MCF 10A (cell line): ENCODE measurements at regions not wholly inside any gene's neighbourhood (a gene's known extent, or its start where the extent isn't known, plus 50 kb on each side); places are given as distances from the start of the nearest gene placed in this dataset.

ENCODE experiments used
- BruUV-seq: library from RNA; stranded (reverse); fragments of 400-500 nt; replicated peaks from 2 replicates; lab custom pipeline; 2021; lab: Mats Ljungman, UMichigan
- CTCF ChIA-PET: fragments of 300-600 bp; sonication (Branson Sonifier 250); formaldehyde crosslinking; extraction: SDS; loops from one replicate; lab custom pipeline; 2021; ENCODE audit warnings: antibody characterized with exemption, inconsistent platforms; lab: Yijun Ruan, JAX
- POLR2A ChIA-PET: fragments of 300-600, 350-650 bp; sonication (Branson Sonifier 250); formaldehyde crosslinking; extraction: SDS; loops from one replicate; lab custom pipeline; 2020; ENCODE audit warnings: antibody characterized with exemption, inconsistent platforms; lab: Yijun Ruan, JAX
- DNase-seq: peaks from one replicate; pipeline ENCODE4 v3.0.0-alpha.2; 2018; ENCODE audit not compliant: unreplicated experiment
- H3K27ac Mint-ChIP-seq: one replicate; pipeline ENCODE4 v1.8.0; 2022; ENCODE audit warnings: mild to moderate bottlenecking, low read depth, mixed read lengths; ENCODE audit not compliant: unreplicated experiment
- H3K27me3 Mint-ChIP-seq: one replicate; pipeline ENCODE4 v1.8.0; 2022; ENCODE audit warnings: mixed read lengths; ENCODE audit not compliant: insufficient read depth, unreplicated experiment
- H3K36me3 Mint-ChIP-seq: one replicate; pipeline ENCODE4 v1.8.0; 2022; ENCODE audit warnings: mild to moderate bottlenecking, moderate library complexity, mixed read lengths; ENCODE audit not compliant: insufficient read depth, unreplicated experiment
- H3K4me1 Mint-ChIP-seq: one replicate; pipeline ENCODE4 v1.8.0; 2022; ENCODE audit warnings: mixed read lengths; ENCODE audit not compliant: insufficient read depth, unreplicated experiment
- H3K4me3 Mint-ChIP-seq: one replicate; pipeline ENCODE4 v1.8.0; 2022; ENCODE audit warnings: mild to moderate bottlenecking, moderate library complexity, mixed read lengths; ENCODE audit not compliant: unreplicated experiment
- H3K9me3 Mint-ChIP-seq: one replicate; pipeline ENCODE4 v1.8.0; 2022; ENCODE audit warnings: mixed read lengths; ENCODE audit not compliant: unreplicated experiment
- CTCF ChIP-seq: fragments of 200-600 bp; IDR thresholded peaks from one replicate; pipeline ENCODE4 v1.8.0; 2022; ENCODE audit warnings: antibody characterized with exemption, mild to moderate bottlenecking; ENCODE audit not compliant: unreplicated experiment
- intact Hi-C: fragments of 100-400 bp; cut with micrococcal nuclease; formaldehyde crosslinking; loops from 2 replicates; pipeline ENCODE4 v1.14.1; 2022

GRCh38 chr1:11391327-11391726 is 87.6 kb upstream of the DISP3 start:
- no peak for TF ChIP-seq CTCF
- intact Hi-C loops: no loop called here
- Mint-ChIP-seq H3K36me3 (no peaks in the 10 kb centered on the region), H3K9me3 (no peaks in the 10 kb centered on the region), H3K27me3 (peaks cover 95% of the 10 kb centered on the region), H3K4me1 (peaks cover 10% of the 10 kb centered on the region), H3K27ac (no peak overlapping the region), H3K4me3 (no peak overlapping the region)
- no peak for DNase-seq
- no TSS peak for BruUV-seq
- ChIA-PET CTCF (no interaction called here), POLR2A (no interaction called here)

DNA sequence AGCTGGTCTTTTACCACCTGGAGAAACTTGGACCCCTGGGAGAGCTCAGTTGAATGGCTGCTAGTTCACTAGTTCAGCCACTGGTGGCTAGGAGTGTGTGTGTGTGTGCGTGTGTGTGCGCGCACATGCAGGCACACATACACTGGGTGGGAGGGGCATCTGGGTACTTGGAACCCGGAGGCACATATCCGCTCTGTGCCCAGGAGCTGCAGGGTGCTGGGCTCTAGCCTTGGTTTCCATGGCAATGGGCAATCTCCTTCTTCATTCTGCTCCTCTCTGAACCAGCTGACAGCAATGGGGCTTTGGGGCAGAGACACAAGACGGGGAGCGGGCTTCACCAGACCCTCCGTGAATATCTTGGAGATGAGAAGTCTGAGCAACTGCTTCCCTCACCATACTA is 87.1 kb upstream of the DISP3 start:
- CTCF ChIA-PET: no interaction called here
- Mint-ChIP-seq H3K4me1 (peaks cover 10% of the 10 kb centered on the region), H3K9me3 (no peaks in the 10 kb centered on the region), H3K4me3 (no peak overlapping the region), H3K27ac (no peak overlapping the region), H3K36me3 (no peaks in the 10 kb centered on the region), H3K27me3 (peaks cover 98% of the 10 kb centered on the region)
- BruUV-seq: no TSS peak
- no peak for TF ChIP-seq CTCF
- intact Hi-C loops: no loop called here
- POLR2A ChIA-PET: no interaction called here
- DNase-seq: no peak

DNA sequence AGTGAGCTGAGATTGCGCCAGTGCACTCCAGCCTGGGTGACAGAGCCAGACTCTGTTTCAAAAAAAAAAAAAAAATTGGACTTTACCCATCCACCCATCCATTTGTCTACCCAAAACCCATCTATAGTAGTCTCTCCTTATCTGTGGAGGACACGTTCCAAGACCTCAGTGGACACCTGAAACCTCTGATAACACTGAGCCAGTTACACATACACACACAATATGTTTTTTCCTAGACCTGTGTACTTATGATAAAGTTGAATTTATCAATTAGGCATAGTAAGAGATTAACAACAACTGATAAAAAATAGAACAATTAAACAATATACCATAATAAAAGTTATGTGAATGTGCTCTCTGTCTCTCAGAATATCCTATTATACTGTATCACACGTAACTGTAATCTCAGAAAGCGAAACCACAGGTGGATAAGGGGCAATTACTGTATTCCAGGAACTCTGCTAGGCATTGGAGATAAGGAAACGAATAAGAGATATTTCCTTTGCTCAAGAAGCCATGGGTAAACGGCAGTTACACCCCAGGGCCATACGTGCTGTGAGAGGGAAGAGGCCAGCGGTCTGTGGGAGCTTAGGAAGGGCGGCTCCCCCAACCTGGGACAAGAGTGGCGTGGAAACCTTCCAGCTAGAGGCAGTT is 84.2 kb upstream of the DISP3 start:
- no peak for DNase-seq
- no peak for TF ChIP-seq CTCF
- no TSS peak for BruUV-seq
- Mint-ChIP-seq H3K9me3 (no peaks in the 10 kb centered on the region), H3K4me3 (no peak overlapping the region), H3K27ac (no peak overlapping the region), H3K36me3 (no peaks in the 10 kb centered on the region), H3K4me1 (peaks cover 10% of the 10 kb centered on the region), H3K27me3 (peaks cover 85% of the 10 kb centered on the region)
- ChIA-PET CTCF (interaction anchor here (1.4 kb wide), 1 partner anchor 31 kb away, joined by 6 read pairs; no protein-coding TSS in a partner anchor), POLR2A (no interaction called here)
- intact Hi-C loops: no loop called here

GRCh38 chr1:11395616-11396015 is 83.3 kb upstream of the DISP3 start:
- ChIA-PET POLR2A (no interaction called here), CTCF (no interaction called here)
- H3K4me1 Mint-ChIP-seq: peaks cover 10% of the 10 kb centered on the region
- no peak overlapping the region for H3K27ac Mint-ChIP-seq
- H3K36me3 Mint-ChIP-seq: no peaks in the 10 kb centered on the region
- peaks cover 76% of the 10 kb centered on the region for H3K27me3 Mint-ChIP-seq
- TF ChIP-seq CTCF: no peak
- H3K9me3 Mint-ChIP-seq: no peaks in the 10 kb centered on the region
- no TSS peak for BruUV-seq
- no peak overlapping the region for H3K4me3 Mint-ChIP-seq
- intact Hi-C loops: no loop called here
- no peak for DNase-seq
